ENCODE measurements at regions not wholly inside any gene's neighbourhood (a gene's known extent, or its start where the extent isn't known, plus 50 kb on each side); places are given as distances from the start of the nearest gene placed in this dataset.
A peak's percentile ranks its signal among the peaks of the same experiment; 100 is the strongest.
"Not testable (repeated sequence)": the region's sequence is repeated elsewhere in the genome, so short reads cannot be mapped to it uniquely, and the experiment has no call there.

- no peaks in the 10 kb centered on the region for H3K27me3 ChIP-seq
- H3K27ac ChIP-seq, result no peak overlapping the region
- no peaks in the 10 kb centered on the region for H3K36me3 ChIP-seq
- intact Hi-C loops (cut with DNase I; ENCODE audit: low total_unique reads), result no loop called here
- DNase-seq, result peak in 1 of 2 donors; percentile 3
- peaks cover 0 to 3% (median 2%) of the 10 kb centered on the region in 4 donors for H3K9me3 ChIP-seq
- TF ChIP-seq, protein P1, sequence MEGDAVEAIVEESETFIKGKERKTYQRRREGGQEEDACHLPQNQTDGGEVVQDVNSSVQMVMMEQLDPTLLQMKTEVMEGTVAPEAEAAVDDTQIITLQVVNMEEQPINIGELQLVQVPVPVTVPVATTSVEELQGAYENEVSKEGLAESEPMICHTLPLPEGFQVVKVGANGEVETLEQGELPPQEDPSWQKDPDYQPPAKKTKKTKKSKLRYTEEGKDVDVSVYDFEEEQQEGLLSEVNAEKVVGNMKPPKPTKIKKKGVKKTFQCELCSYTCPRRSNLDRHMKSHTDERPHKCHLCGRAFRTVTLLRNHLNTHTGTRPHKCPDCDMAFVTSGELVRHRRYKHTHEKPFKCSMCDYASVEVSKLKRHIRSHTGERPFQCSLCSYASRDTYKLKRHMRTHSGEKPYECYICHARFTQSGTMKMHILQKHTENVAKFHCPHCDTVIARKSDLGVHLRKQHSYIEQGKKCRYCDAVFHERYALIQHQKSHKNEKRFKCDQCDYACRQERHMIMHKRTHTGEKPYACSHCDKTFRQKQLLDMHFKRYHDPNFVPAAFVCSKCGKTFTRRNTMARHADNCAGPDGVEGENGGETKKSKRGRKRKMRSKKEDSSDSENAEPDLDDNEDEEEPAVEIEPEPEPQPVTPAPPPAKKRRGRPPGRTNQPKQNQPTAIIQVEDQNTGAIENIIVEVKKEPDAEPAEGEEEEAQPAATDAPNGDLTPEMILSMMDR (IDR thresholded peaks at IDR 0.05), result no peak
- no peak for TF ChIP-seq POLR2AphosphoS5 (IDR thresholded peaks at IDR 0.05)
- TF ChIP-seq POLR2A (IDR thresholded peaks at IDR 0.05), result no peak
- TF ChIP-seq EP300 (IDR thresholded peaks at IDR 0.05), result no peak
- no peaks in the 10 kb centered on the region for H3K4me1 ChIP-seq
- WGBS, 5 donors, result 93 to 100% (median 95%) methylated on average over 3 of the region's 3 CpGs
- no peak overlapping the region for H3K4me3 ChIP-seq
Observed at GRCh38 chr14:46433381-46433780, 218.2 kb downstream of the RPL10L start.

DNA sequence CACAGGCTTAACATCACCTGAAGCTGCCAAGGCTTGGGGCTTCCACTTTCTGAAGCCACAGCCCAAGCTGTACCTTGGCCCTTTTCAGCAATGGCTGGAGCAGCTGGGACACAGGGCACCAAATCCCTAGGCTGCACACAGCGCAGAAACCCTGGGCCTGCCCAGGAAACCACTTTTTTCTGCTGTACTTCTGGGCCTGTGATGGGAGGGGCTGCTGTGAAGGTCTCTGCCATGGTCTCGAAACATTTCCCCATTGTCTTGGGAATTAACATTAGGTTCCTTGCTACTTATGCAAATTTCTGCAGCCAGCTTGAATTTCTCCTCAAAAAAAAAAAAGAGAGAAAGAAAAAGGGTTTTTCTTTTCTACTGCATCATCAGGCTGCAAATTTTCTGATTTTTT is 219.1 kb downstream of the RPL10L start:
- no peak overlapping the region for H3K27ac ChIP-seq
- intact Hi-C loops (cut with DNase I; ENCODE audit: low total_unique reads), result no loop called here
- TF ChIP-seq EP300 (IDR thresholded peaks at IDR 0.05) (no peak), POLR2A (IDR thresholded peaks at IDR 0.05) (no peak), POLR2AphosphoS5 (IDR thresholded peaks at IDR 0.05) (no peak)
- TF ChIP-seq, protein P1 (IDR thresholded peaks at IDR 0.05), result no peak
- no peaks in the 10 kb centered on the region for H3K4me1 ChIP-seq
- no peak for DNase-seq
- no peak overlapping the region for H3K4me3 ChIP-seq
- H3K27me3 ChIP-seq, result no peaks in the 10 kb centered on the region
- H3K36me3 ChIP-seq, result no peaks in the 10 kb centered on the region
- H3K9me3 ChIP-seq, result no peaks in the 10 kb centered on the region
- 69 to 97% (median 85%) methylated on average over 2 of the region's 2 CpGs for WGBS, 5 donors

- Histone ChIP-seq H3K4me3 (no peak overlapping the region), H3K27me3 (no peaks in the 10 kb centered on the region), H3K36me3 (no peaks in the 10 kb centered on the region), H3K4me1 (no peaks in the 10 kb centered on the region), H3K9me3 (peaks cover 0 to 33% (median 11%) of the 10 kb centered on the region in 4 donors), H3K27ac (no peak overlapping the region)
- DNase-seq, result no peak
- TF ChIP-seq POLR2A (IDR thresholded peaks at IDR 0.05), result no peak
- TF ChIP-seq EP300 (IDR thresholded peaks at IDR 0.05), result no peak
- no peak for TF ChIP-seq POLR2AphosphoS5 (IDR thresholded peaks at IDR 0.05)
- TF ChIP-seq, protein P1 (IDR thresholded peaks at IDR 0.05), result no peak
- intact Hi-C loops (cut with DNase I; ENCODE audit: low total_unique reads), result no loop called here
Observed at GRCh38 chr14:46417066-46417465, 234.5 kb downstream of the RPL10L start.

DNA sequence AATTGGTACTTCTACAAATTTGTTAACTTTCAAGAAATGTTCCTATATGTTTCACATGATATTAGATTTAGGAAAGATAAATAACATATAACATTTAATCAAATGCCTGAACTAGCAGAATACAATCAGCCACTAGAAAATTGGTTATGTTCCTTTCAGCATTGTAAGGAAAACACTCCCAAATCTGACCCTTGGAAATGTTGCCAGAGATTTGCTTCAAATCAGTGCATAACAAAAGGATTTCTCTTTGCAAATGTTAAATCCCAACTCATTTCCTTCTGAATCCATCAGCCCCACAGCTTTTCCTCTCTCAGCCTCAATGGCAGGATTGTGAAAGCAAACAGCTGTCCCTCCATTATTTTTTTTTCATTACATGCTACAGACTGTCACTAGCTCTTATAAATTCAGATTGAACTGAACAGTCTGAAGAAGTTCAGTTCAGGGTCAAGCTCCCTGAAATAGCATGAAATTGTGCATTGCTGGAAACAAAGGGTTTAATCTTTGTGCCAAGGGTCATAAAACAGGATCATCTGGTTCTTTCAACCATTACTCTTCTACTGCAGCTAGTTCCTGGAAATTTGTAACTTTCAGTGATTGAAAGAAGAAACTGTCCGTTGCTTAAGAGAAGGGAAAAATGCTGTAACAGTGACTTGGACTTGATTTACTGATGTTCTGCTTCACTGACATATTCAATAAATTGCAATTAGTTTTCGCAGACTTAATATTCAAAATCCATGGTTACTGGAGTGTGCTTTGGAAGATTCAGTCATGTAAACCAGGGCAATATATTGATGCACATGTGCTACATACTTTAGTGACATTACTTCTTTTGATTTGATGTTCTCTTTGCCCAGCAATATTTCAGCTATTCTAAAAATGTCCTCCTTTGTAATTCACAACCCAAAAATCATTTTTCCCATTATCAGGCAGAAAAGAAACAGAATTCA is 246.4 kb downstream of the RPL10L start:
- Histone ChIP-seq H3K27me3 (no peaks in the 10 kb centered on the region), H3K4me1 (no peaks in the 10 kb centered on the region), H3K36me3 (no peaks in the 10 kb centered on the region), H3K27ac (no peak overlapping the region), H3K4me3 (no peak overlapping the region), H3K9me3 (no peaks in the 10 kb centered on the region)
- no peak for TF ChIP-seq POLR2AphosphoS5 (IDR thresholded peaks at IDR 0.05)
- no peak for TF ChIP-seq EP300 (IDR thresholded peaks at IDR 0.05)
- TF ChIP-seq, protein P1 (IDR thresholded peaks at IDR 0.05), result no peak
- no peak for TF ChIP-seq POLR2A (IDR thresholded peaks at IDR 0.05)
- WGBS, 5 donors, result 25 to 45% (median 41%) methylated on average over 2 of the region's 2 CpGs
- peak in 1 of 2 donors; percentile 84 for DNase-seq
- intact Hi-C loops (cut with DNase I; ENCODE audit: low total_unique reads), result no loop called here

GRCh38 chr14:46402001-46402690 is 249.4 kb downstream of the RPL10L start:
- 93 to 96% (median 95%) methylated on average over 18 of the region's 18 CpGs for WGBS, 5 donors

More at GRCh38 chr14:46402001-46402690, 249.4 kb downstream of the RPL10L start:
- H3K27me3 ChIP-seq; intact Hi-C loops (cut with DNase I; ENCODE audit: low total_unique reads); H3K27ac ChIP-seq; H3K36me3 ChIP-seq; DNase-seq; H3K4me3 ChIP-seq; H3K9me3 ChIP-seq; H3K4me1 ChIP-seq: not testable (repeated sequence)
